ENCODE measurements at regions not wholly inside any gene's neighbourhood (a gene's known extent, or its start where the extent isn't known, plus 50 kb on each side); places are given as distances from the start of the nearest gene placed in this dataset.

DNA sequence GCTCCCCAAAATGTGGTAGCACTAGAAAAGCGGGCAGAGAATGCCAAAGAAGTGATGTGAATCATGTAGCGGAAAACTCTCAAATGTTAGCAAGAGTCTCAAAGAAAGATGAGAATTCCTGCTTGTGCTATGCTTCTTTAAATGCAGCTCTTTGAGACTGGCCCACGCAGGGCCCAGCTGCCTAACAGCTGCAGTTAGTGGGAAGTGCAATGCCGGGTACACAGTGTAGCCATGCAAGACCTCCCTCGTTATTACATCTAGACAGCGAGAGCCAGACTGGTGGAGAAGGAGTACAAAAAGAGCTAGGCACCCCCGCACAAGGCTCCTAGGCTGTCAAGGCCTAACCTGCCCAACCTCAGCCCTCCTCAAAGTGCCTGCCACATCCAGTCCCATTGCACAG lies 201.7 kb upstream of the PRDM1 start (continued):
- TF ChIP-seq ZNF770 (CRISPR knock-in tag; IDR thresholded peaks at IDR 0.05): no peak
- TF ChIP-seq MAFK (conservative IDR thresholded peaks at IDR 0.05 in 1 of 2, IDR thresholded peaks at IDR 0.05 in 1 of 2; ENCODE audit: low read length in 2 of 2): no peak
- no peak for TF ChIP-seq MXD4 (CRISPR knock-in tag; IDR thresholded peaks at IDR 0.05)
- TF ChIP-seq ZNF784 (CRISPR knock-in tag; IDR thresholded peaks at IDR 0.05; ENCODE audit: borderline replicate concordance): no peak

DNA sequence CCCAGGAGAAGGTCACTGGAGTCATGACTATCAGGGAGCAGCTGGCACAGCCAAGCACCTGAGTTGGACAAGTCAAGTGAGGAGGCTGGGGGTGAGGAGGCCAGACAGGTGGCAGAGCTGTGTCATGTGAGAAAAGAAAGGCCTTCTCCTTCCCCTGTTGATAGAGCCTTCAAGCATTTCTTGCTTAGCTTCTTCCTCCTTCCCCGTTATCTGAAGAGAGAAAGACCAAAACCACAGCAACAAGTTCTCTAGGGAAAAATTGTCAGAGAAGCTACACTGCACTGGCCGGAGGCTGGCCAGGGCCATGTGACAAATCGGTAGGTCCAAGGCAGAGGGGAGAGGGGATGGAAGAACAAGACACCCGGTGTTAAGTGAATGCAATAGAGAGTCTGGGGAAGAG lies 202.1 kb upstream of the PRDM1 start:
- no TSS peak for BruUV-seq (replicated peaks)

More for the DNA sequence above, 202.1 kb upstream of the PRDM1 start:
- intact Hi-C loops (cut with micrococcal nuclease; ENCODE audit: unreplicated experiment): no loop called here
- 5% methylated on average over 4 of the region's 4 CpGs for WGBS (ENCODE audit: low lambda C conversion rate)
- no peaks in the 10 kb centered on the region for H3K4me1 ChIP-seq (ENCODE audit: insufficient read depth, low read length)
- H2AFZ ChIP-seq (ENCODE audit: low read length): no peak overlapping the region
- no peaks in the 10 kb centered on the region for H3K79me2 ChIP-seq (ENCODE audit: insufficient read depth, low read length)
- TF ChIP-seq TOPORS (CRISPR knock-in tag; IDR thresholded peaks at IDR 0.05): no peak
- no peak for TF ChIP-seq NR2F6 (IDR thresholded peaks at IDR 0.05)
- TF ChIP-seq NR2F6 (CRISPR knock-in tag; IDR thresholded peaks at IDR 0.05): no peak
- TF ChIP-seq HMG20A (CRISPR knock-in tag; IDR thresholded peaks at IDR 0.05; ENCODE audit: borderline replicate concordance): no peak
- TF ChIP-seq KMT2A (CRISPR knock-in tag; IDR thresholded peaks at IDR 0.05): no peak
- no peak for TF ChIP-seq ZNF484 (CRISPR knock-in tag; IDR thresholded peaks at IDR 0.05; ENCODE audit: borderline replicate concordance, low read depth)
- no peak for TF ChIP-seq SALL2 (CRISPR knock-in tag; IDR thresholded peaks at IDR 0.05)
- no peak for TF ChIP-seq ZNF350 (CRISPR knock-in tag; IDR thresholded peaks at IDR 0.05; ENCODE audit: borderline replicate concordance, low read depth)
- TF ChIP-seq ZSCAN29 (CRISPR knock-in tag; conservative IDR thresholded peaks at IDR 0.05): no peak
- TF ChIP-seq ZNF446 (CRISPR knock-in tag; IDR thresholded peaks at IDR 0.05): no peak
- TF ChIP-seq ZNF577 (CRISPR knock-in tag; IDR thresholded peaks at IDR 0.05; ENCODE audit: borderline replicate concordance, low read depth): no peak
- no peak for TF ChIP-seq KDM5B (CRISPR knock-in tag; IDR thresholded peaks at IDR 0.05; ENCODE audit: borderline replicate concordance)
- TF ChIP-seq ZBTB21 (CRISPR knock-in tag; IDR thresholded peaks at IDR 0.05): no peak
- H3K27me3 ChIP-seq (ENCODE audit: control insufficient read depth in 1 of 2, insufficient read depth in 2 of 2, low read length in 2 of 2): peaks cover 2 to 41% of the 10 kb centered on the region in 2 experiments
- no peak for DNase-seq (ENCODE audit: low spot score)
- FAIRE-seq: no peak
- no peak for ATAC-seq
- H3K4me2 ChIP-seq (ENCODE audit: low read depth, low read length): no peak overlapping the region
- CTCF ChIA-PET (ENCODE audit: low intra/inter-chr PET ratio, low total read pairs): no interaction called here
- POLR2A ChIA-PET: no interaction called here
- no peaks in the 10 kb centered on the region for H4K20me1 ChIP-seq (ENCODE audit: insufficient read depth, low read length)
- no peak overlapping the region for H3K9ac ChIP-seq (ENCODE audit: insufficient read depth, low read depth, low read length)
- no peak overlapping the region for H3K27ac ChIP-seq (ENCODE audit: extremely low read length, insufficient read depth, low read length)
- H3K36me3 ChIP-seq (replicated peaks in 1 of 2; ENCODE audit: control insufficient read depth in 1 of 2, insufficient read depth in 2 of 2, low read length in 2 of 2): no peaks in the 10 kb centered on the region
- no peaks in the 10 kb centered on the region for H3K9me3 ChIP-seq (ENCODE audit: low read length)
- in situ Hi-C loops (cut with HindIII; ENCODE audit: extremely low pct_ligation_motif_present, low pct_unique_long_range_greater_than_20kb): no loop called here
- no peak overlapping the region for H3K4me3 ChIP-seq (replicated peaks in 1 of 3; ENCODE audit: insufficient read depth in 1 of 3, low read depth in 2 of 3, low read length in 3 of 3)
